ENCODE measurements at regions not wholly inside any gene's neighbourhood (a gene's known extent, or its start where the extent isn't known, plus 50 kb on each side); places are given as distances from the start of the nearest gene placed in this dataset.

DNA sequence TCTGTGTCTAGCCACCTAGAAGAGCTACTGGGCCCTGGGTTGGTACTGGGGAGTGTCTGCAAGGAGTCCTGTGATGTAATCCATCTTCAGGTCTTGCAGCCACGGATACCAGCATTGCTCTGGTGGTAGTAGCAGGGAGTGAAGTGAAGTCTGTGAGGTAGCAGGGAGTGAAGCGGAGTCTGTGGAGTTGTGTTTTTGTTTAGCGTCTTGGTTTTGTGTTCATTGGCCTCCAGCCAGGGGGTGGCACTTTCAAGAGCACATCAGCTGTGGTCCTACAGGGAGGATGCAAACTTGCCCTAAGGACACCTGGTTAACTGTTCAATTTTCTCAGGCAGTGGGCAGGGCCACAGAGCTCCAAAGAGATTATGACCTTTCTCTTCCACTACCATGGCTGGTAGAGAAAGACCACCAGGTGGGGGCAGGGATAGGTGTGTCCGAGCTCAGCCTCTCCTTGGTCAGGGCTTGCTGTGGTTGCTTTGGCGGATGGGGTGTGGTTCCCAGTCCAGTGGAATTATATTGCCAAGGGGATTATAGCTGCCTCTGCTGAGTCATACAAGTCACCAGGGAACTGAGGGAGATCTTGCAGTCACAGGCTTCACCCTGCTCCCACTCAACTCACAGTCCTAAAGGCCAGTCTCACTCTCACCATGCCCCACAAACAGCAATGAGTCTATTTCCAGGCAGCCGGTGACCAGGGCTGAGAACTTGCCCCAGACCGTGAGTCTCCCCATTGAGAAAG is 424.7 kb downstream of the ZBBX start:
- FAIRE-seq (no peak), DNase-seq (ENCODE audit: low read depth, low spot score) (no peak)
- Histone ChIP-seq H3K9ac (ENCODE audit: control insufficient read depth, extremely low read depth, insufficient read depth, low read length) (no peak overlapping the region), H3K9me3 (ENCODE audit: control insufficient read depth, low read depth, low read length) (no peaks in the 10 kb centered on the region), H3K9me1 (ENCODE audit: control insufficient read depth, extremely low read depth, insufficient read depth, low read length) (no peaks in the 10 kb centered on the region), H3K36me3 (ENCODE audit: control insufficient read depth in 2 of 2, extremely low read depth in 1 of 2, insufficient read depth in 2 of 2, low read length in 2 of 2) (no peaks in the 10 kb centered on the region), H3K27me3 (ENCODE audit: control insufficient read depth, extremely low read depth, insufficient read depth, low read length) (no peaks in the 10 kb centered on the region), H3K4me2 (ENCODE audit: control insufficient read depth, extremely low read depth, insufficient read depth, low read depth, low read length) (no peak overlapping the region), H4K20me1 (ENCODE audit: control insufficient read depth, extremely low read depth, insufficient read depth, low read length) (no peaks in the 10 kb centered on the region), H3K79me2 (ENCODE audit: control insufficient read depth, insufficient read depth, low read length) (no peaks in the 10 kb centered on the region), H3K4me3 (ENCODE audit: control insufficient read depth in 2 of 3, extremely low read depth in 1 of 3, insufficient read depth in 2 of 3, low read depth in 1 of 3, low read length in 3 of 3) (no peak overlapping the region), H2AFZ (ENCODE audit: control insufficient read depth, low read length) (no peak overlapping the region), H3K4me1 (ENCODE audit: control insufficient read depth, extremely low read depth, insufficient read depth, low read length) (no peaks in the 10 kb centered on the region), H3K27ac (ENCODE audit: control insufficient read depth, insufficient read depth, low read length) (no peak overlapping the region)
- TF ChIP-seq CTCF (optimal IDR thresholded peaks at IDR 0.05 in 1 of 3, IDR thresholded peaks at IDR 0.05 in 1 of 3, conservative IDR thresholded peaks at IDR 0.05 in 1 of 3; ENCODE audit: extremely low read depth in 1 of 3, insufficient read depth in 2 of 3, low read length in 3 of 3) = no peak
- TF ChIP-seq EZH2 (IDR thresholded peaks at IDR 0.05; ENCODE audit: low read length) = no peak
- dilution Hi-C loops (cut with MboI; ENCODE audit: extremely low pct_ligation_motif_present, low sequenced_read_pairs) = no loop called here

GRCh38 chr3:166934879-166935278 is 445.2 kb downstream of the ZBBX start:
- no peak overlapping the region for H3K4me3 ChIP-seq (ENCODE audit: control insufficient read depth in 2 of 3, extremely low read depth in 1 of 3, insufficient read depth in 2 of 3, low read depth in 1 of 3, low read length in 3 of 3)
- H3K4me2 ChIP-seq (ENCODE audit: control insufficient read depth, extremely low read depth, insufficient read depth, low read depth, low read length) = no peak overlapping the region
- H3K27ac ChIP-seq (ENCODE audit: control insufficient read depth, insufficient read depth, low read length) = no peak overlapping the region
- dilution Hi-C loops (cut with MboI; ENCODE audit: extremely low pct_ligation_motif_present, low sequenced_read_pairs) = no loop called here
- H3K9me1 ChIP-seq (ENCODE audit: control insufficient read depth, extremely low read depth, insufficient read depth, low read length) = no peaks in the 10 kb centered on the region
- no peaks in the 10 kb centered on the region for H3K9me3 ChIP-seq (ENCODE audit: control insufficient read depth, low read depth, low read length)
- FAIRE-seq = no peak
- no peak overlapping the region for H3K9ac ChIP-seq (ENCODE audit: control insufficient read depth, extremely low read depth, insufficient read depth, low read length)
- no peaks in the 10 kb centered on the region for H3K36me3 ChIP-seq (ENCODE audit: control insufficient read depth in 2 of 2, extremely low read depth in 1 of 2, insufficient read depth in 2 of 2, low read length in 2 of 2)
- H3K4me1 ChIP-seq (ENCODE audit: control insufficient read depth, extremely low read depth, insufficient read depth, low read length) = no peaks in the 10 kb centered on the region
- H3K27me3 ChIP-seq (ENCODE audit: control insufficient read depth, extremely low read depth, insufficient read depth, low read length) = no peaks in the 10 kb centered on the region
- no peak for TF ChIP-seq EZH2 (IDR thresholded peaks at IDR 0.05; ENCODE audit: low read length)
- TF ChIP-seq CTCF (optimal IDR thresholded peaks at IDR 0.05 in 1 of 3, IDR thresholded peaks at IDR 0.05 in 1 of 3, conservative IDR thresholded peaks at IDR 0.05 in 1 of 3; ENCODE audit: extremely low read depth in 1 of 3, insufficient read depth in 2 of 3, low read length in 3 of 3) = no peak
- no peaks in the 10 kb centered on the region for H4K20me1 ChIP-seq (ENCODE audit: control insufficient read depth, extremely low read depth, insufficient read depth, low read length)
- H2AFZ ChIP-seq (ENCODE audit: control insufficient read depth, low read length) = no peak overlapping the region
- DNase-seq (ENCODE audit: low read depth, low spot score) = no peak
- H3K79me2 ChIP-seq (ENCODE audit: control insufficient read depth, insufficient read depth, low read length) = no peaks in the 10 kb centered on the region

Measured in keratinocyte (primary cell).